Mucosa of gallbladder (tissue), 1 donor: ENCODE measurements at regions not wholly inside any gene's neighbourhood (a gene's known extent, or its start where the extent isn't known, plus 50 kb on each side); places are given as distances from the start of the nearest gene placed in this dataset.
"Not testable (repeated sequence)": the region's sequence is repeated elsewhere in the genome, so short reads cannot be mapped to it uniquely, and the experiment has no call there.

Experiments
- DNase-seq: peaks from one replicate; pipeline ENCODE4 v3.0.0-alpha.2; 2020; ENCODE audit warnings: low spot score
- donor health status: DM: no; HTN: no; CAD: no.

- DNase-seq, result no peak
Observed at GRCh38 chr4:53959343-53960120, 104.9 kb downstream of the CHIC2 start.

GRCh38 chr4:53956454-53956853 lies 108.0 kb downstream of the CHIC2 start:
- DNase-seq, result no peak

DNA sequence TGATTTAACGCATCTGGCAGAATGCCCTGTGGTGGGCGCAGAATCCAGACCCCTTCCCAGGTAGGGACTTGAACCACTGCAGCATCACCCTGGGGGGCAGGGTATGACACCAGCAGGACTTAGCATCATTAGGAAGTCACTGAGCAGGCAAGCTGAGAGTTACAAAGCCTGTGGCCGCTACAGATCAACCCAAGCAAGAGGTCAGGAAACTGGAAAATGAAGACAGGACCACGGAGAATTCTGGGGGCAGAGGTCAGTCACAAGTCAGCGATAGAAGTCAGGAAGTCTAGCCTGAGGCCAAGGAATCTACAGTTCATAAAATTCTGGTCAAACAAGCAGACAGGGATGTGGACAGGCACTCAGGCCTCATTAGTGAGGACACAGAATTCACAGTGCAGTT lies 108.4 kb downstream of the CHIC2 start:
- no peak for DNase-seq

DNA sequence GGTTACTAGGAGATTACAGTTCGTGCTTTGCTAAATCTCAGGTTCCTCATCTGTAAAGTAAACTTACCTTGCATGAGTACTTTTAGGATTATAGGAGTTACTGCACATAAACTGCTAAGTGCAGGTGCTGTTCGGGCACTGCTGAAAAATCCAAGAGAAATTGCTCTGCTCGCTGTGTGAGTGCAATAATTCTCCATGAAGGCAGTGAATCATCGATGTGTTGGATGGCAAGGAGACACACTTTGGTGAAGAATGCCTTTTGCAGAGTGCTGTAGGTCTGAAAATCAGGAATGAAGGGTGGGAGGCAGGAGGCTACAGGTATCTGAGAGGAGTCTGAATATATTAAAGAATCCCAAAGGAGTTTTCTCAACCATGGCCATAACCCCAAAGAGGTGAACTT lies 113.0 kb downstream of the CHIC2 start:
- no peak for DNase-seq

DNA sequence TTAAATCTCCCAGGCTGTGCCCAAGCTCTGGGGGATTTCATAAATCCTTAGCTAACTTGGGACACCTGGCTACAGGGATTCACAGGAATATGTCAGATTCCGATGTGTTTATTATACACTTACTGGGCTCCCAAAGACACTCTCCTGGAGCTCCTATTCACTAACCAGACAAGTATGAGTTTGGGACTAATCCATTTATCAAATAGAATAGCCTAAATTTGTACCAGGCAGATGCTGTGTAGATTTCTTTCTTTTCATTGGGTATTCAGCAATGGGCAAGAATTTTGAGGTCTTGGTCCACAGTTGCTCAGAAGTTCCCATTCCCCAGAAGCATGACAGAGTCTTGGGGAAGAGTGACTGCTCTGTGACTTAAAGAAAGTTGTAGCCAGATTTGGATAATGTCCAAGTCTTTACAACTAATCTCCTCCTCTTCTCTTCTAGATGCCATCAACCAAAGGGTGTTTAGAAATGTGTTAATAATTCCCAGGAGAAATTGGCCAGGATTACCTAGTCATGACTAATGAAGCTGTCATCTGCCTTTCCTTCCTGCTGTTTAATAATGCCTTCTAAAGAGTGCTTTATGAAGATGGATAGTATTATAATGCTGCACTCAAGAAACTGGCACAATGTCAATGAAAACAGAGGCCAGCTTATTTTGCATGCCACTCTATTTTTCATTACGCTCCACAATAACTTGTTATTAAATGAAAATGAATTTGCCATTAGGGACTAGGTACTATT lies 120.9 kb downstream of the CHIC2 start:
- no peak for DNase-seq

DNA sequence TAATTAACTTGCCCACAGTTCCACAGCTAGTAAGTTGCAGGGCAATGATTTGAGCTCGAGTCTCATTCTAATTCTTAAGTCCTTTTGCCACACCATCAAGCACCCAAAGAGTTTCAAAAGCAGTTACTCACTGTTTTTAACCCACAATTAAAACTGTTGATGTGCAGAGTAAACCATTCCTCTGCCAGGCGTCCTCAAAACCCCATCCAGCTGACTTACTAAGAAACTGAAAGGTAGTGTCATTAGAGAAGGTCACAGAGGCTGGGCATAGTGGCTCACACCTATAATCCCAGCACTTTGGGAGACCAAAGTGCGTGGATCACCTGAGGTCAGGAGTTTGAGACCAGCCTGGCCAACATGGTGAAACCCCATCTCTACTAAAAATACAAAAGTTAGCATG lies 121.7 kb downstream of the CHIC2 start:
- no peak for DNase-seq

GRCh38 chr4:53941331-53941730 lies 123.1 kb downstream of the CHIC2 start:
- DNase-seq, result no peak

DNA sequence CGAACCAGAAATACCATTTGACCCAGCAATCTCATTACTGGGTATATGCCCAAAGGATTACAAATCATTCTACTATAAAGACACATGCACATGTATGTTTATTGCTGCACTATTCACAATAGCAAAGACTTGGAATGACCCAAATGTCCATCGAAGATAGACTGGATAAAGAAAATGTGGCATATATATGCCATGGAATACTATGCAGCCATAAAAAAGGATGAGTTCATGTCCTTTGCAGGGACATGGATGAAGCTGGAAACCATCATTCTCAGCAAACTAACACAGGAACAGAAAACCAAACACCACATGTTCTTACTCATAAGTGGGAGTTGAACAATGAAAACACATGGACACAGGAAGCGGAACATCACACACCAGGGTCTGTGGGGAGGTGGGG lies 124.5 kb downstream of the CHIC2 start:
- not testable (repeated sequence) for DNase-seq

- DNase-seq, result no peak
Observed at GRCh38 chr4:53937918-53938317, 126.5 kb downstream of the CHIC2 start.

GRCh38 chr4:53937327-53937726 lies 127.1 kb downstream of the CHIC2 start:
- DNase-seq, result no peak

DNA sequence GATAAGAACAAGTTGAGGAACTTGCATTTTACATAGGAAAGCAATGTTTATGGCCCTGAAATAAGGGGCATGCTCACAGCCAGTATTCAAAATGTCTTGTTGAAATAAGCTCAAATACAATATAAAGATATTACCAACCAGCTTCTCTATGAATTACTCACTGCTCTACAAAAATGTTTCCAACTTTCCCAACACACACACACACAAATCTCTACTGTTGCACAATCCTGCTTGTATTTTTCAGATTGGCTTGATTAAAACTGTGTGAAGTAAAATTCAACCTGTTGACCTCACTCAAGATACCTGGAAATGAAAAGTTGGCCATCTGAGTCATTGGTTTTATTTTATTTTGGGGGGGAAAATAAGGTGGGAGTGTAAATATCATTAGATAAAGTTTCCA lies 128.6 kb downstream of the CHIC2 start:
- DNase-seq, result no peak

DNA sequence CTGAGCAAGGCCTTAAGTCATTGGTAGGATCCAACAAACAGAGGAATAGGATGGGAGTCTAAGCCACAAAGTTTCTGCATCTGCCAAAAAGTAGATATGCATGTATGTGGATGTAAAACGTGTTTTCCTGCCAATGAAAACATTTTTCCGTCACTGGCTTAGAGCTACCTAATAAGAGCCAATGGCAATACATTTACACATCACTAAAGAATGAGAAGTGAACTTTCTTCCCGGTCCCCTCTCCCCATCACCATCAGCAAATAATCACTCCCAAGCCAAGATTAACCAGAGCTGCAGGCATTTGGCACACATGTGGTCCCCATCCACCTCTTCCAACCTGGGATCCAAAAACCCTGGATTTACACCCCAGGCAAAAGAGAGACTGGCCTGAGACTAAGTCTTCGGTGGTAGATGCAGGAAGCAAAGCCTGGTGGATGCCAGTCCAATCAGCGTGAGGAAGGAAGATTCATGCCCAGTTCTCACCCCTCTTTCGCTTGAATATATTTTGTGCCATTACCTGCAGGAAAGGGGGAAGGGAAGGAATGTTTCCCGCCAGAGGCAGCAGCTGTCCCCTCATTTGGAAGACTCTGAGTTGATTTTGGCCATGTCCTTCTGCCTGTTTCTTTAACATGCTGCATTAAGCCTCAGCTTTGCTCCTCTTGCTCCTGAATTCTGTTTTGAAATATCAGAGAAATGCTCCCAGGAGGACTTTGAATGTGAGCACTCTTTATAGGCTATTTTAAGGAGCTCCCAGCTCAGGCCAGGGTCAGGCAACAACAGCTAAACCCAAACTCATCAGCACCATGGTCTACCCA lies 131.4 kb downstream of the CHIC2 start:
- DNase-seq, result no peak

GRCh38 chr4:53931461-53931961 lies 132.9 kb downstream of the CHIC2 start:
- no peak for DNase-seq

DNA sequence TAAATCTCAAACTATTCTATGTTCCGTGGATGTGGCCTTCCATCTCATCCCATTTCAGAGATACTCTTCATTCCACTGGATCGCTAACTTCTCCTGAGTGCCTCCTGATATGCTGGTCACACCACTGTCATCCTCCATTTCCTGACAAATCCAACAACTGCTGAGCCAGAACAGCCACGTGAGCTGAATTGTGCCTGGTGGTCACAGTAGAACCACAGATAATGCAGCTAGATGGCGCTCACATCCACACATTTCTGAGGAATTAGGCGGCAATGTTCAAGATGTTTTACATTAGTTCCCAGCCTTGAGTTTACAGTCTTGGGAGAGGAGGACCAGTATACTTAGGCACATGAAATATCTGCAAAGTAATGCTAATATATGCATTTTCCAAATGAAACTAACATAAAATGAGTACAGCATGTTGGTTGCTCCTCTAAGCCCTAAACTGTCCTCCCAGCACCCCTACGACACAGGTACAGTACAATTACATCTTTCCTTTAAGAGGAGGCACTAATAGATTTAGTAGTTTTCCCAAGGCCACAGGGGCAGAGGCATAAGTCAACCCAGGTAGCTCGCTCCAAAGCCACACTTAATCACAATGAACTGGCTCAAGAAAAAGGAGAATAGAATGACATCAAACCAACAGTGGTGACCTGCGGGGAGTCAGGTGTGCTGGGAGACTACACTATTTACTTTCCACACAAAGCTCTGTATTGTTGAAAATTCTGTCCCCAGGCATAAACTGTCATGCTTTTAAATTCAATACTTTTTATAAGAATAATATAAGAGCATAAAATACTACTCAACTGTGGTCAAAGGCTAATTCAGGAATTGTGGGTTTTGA lies 134.2 kb downstream of the CHIC2 start:
- DNase-seq, result peak; percentile 77

DNA sequence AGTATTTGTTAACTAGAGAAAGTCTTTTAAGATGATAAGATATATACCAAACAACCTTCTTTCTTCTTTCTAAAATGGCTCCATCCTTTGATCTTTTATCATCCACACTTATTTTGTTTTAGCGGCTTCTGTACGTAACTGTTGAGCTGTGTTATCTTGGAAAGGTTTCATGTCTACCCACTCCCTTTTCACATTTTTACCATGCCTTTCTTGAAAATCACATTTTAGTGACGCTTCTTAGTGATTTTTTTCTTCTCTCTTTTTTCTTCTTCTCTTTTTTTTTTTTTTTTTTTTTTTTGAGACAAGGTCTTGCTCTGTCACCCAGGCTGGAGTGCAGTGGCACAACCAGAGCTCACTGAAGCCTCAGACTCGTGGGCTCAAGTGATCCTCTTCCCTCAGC lies 135.1 kb downstream of the CHIC2 start:
- DNase-seq, result no peak

DNA sequence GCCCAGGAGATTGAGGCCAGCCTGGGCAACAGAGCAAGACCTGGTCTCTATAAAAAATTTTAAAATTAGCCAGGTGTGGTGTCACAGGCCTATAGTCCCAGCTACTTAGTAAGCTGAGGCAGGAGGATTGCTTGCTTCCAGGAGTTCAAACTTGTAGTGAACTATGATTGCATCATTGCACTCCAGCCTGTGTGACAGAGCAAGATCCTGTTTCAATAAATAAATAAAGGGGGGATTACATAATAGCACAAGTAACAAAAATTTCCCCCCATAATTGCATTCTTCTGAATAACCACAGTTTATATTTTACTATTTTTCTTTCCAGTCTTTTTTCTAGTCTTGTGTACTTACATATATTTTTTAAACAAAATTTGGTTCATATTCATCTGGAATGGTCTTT lies 135.6 kb downstream of the CHIC2 start:
- DNase-seq, result no peak

DNA sequence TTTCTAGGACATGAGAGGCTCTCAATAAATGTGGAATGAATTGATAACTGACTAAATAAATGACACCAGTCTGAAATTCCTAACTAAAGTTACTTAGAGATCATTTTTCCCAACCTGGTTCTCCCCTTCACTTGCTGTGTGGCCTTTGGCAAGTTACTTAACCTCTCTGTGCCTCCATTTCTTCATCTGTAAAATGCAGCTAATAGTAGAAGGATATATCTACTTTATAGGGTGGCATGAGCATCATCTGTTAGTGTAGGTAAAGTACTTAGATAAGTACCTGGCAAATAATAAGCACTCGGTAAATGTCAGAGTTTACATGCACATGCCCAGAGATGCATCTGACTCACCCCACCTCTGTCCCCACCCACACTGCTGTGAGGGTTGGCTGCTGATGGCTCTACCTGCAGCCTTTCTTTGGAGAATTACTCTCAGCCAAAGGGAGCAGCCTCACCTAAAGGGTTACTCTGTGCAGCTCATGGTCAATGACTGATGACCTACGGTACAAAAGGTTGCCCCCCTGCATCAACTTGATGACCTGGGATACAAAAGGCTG lies 139.3 kb downstream of the CHIC2 start:
- no peak for DNase-seq

DNA sequence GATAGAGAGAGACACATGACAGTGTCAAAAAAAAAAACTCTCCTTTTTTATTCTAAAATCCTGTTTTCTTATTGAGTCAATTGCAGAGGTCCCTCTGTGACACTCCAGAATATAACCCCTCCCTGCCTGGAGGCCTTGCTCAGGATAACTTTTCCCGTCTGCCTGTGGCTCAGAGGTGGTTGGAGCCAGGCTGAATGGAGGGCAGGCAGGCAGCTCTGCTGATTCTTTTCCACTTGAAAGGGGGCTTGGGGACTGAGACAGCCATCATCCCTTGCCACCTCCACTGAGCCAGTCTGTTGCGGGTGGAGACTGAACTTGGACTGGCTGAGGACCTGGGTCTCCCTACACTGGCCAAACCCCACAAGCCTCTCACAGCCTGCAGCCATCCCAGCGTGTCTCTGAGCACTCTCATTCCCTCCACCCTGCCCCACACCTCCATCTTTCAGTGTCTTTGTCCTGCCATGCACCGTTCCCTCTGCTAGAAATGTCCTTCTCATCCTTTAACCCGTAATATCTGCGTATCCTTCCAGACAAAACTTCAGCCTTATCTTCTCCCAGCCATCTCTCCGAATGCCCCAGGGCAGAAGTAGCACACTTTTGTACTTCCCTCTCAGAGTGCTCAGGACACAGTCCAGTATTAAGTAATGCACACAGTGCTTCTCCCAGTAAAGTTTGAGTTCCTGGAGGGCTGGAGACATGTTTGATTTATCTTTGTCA lies 139.9 kb downstream of the CHIC2 start:
- DNase-seq, result no peak

DNA sequence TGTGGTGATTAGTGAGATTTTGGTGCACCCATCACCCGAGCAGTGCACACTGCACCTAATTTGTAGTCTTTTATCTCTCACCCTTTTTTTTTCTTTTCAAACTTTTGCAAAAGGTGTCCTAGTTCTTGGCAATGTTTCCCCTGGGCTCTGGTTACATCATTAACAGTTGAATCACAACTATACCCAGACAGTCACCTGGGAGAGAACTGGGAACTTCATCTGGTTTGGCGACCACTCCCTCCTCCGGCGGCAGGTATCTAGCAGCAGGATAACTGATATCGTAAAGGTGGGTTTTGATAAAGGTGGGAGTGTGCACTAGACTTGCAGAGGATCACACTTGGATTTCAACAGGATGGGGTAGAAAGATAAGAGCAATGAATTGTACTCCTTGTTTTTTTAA lies 140.5 kb downstream of the CHIC2 start:
- DNase-seq, result no peak

GRCh38 chr4:53921856-53922255 lies 142.5 kb downstream of the CHIC2 start:
- DNase-seq, result no peak
